Spleen (tissue), 11 donors: ENCODE measurements at regions not wholly inside any gene's neighbourhood (a gene's known extent, or its start where the extent isn't known, plus 50 kb on each side); places are given as distances from the start of the nearest gene placed in this dataset.
"Not testable (repeated sequence)": the region's sequence is repeated elsewhere in the genome, so short reads cannot be mapped to it uniquely, and the experiment has no call there.

ENCODE experiments used
- DNase-seq: peaks from one replicate; pipeline ENCODE4 v3.0.0-alpha.2; 2020
- H3K27ac ChIP-seq, 8 donors: fragments of 200-600 bp; sonication (generic) in 7 of 8; 1 replicate in 4 of 8; 2 replicates in 4 of 8; pipeline versions ENCODE4 v1.5.0 to v1.8.0; 2016 to 2021; ENCODE audit warnings: inconsistent platforms in 4 of 8, mild to moderate bottlenecking in 4 of 8, moderate library complexity in 1 of 8
- H3K27me3 ChIP-seq, 7 donors: fragments of 200-600 bp; sonication (generic) in 6 of 7; replicated peaks in 1 of 7; 1 replicate in 4 of 7; 2 replicates in 3 of 7; pipeline versions ENCODE4 v1.5.0 to v1.8.0; 2016 to 2021; ENCODE audit warnings: inconsistent platforms in 3 of 7, mild to moderate bottlenecking in 1 of 7
- H3K36me3 ChIP-seq, 6 donors: fragments of 200-600 bp; sonication (generic) in 5 of 6; 1 replicate in 4 of 6; 2 replicates in 2 of 6; pipeline versions ENCODE4 v1.5.0 to v1.8.0; 2016 to 2021; ENCODE audit warnings: inconsistent platforms in 2 of 6
- H3K4me1 ChIP-seq, 6 donors: fragments of 200-600 bp; sonication (generic) in 5 of 6; 1 replicate in 3 of 6; 2 replicates in 3 of 6; pipeline versions ENCODE4 v1.5.0 to v1.8.0; 2016 to 2021; ENCODE audit warnings: inconsistent platforms in 3 of 6
- H3K4me3 ChIP-seq, 8 donors: fragments of 200-600 bp; sonication (generic) in 7 of 8; 1 replicate in 4 of 8; 2 replicates in 4 of 8; pipeline versions ENCODE4 v1.5.0 to v1.8.0; 2016 to 2021; ENCODE audit warnings: inconsistent platforms in 4 of 8, mild to moderate bottlenecking in 4 of 8, moderate library complexity in 2 of 8
- H3K9me3 ChIP-seq, 8 donors: fragments of 200-600 bp; sonication (generic) in 7 of 8; 1 replicate in 4 of 8; 2 replicates in 4 of 8; pipeline versions ENCODE4 v1.5.0 to v1.8.0; 2016 to 2021; ENCODE audit warnings: inconsistent platforms in 4 of 8
- CTCF ChIP-seq, 11 experiments: fragments of 200-600 bp in 7 of 11; fragments of 450-650 bp in 4 of 11; sonication (generic) in 4 of 11; IDR thresholded peaks in 8 of 11; conservative IDR thresholded peaks in 3 of 11; 1 replicate in 7 of 11; 2 replicates in 4 of 11; pipeline versions ENCODE4 v1.4.0 to v1.8.0; 2016 to 2021; ENCODE audit warnings: antibody characterized with exemption in 11 of 11, inconsistent platforms in 4 of 11, mild to moderate bottlenecking in 1 of 11
- POLR2A ChIP-seq, 3 donors: fragments of 450-650 bp; IDR thresholded peaks; one replicate each; pipeline ENCODE4 v1.5.1; 2017; ENCODE audit warnings: antibody characterized with exemption in 3 of 3, mild to moderate bottlenecking in 1 of 3
- POLR2AphosphoS5 ChIP-seq, 3 donors: sonication (generic); formaldehyde crosslinking; IDR thresholded peaks; one replicate each; pipeline ENCODE4 v1.5.1; 2017; ENCODE audit warnings: antibody characterized with exemption in 3 of 3
- WGBS, 5 donors: extraction: QIAGEN DNeasy Blood & Tissue Kit in 3 of 5; methylation state at CpG; one replicate each; pipeline versions ENCODE4 v1.1.5 to v1.1.7; 2013 to 2018; 5-methylcytosine and 5-hydroxymethylcytosine counted together
- intact Hi-C: fragments of 100-400 bp; cut with DNase I; formaldehyde crosslinking; loops from one replicate; pipeline ENCODE4 v1.15.0; 2023; ENCODE audit warnings: low total_unique reads
- donor health status: healthy with polysubstance abuse.
- donor health status: DM: no; HTN: no; CAD: no; lungs with moderate emphysema.
- donor health status: DM: no; HTN: no; CAD: no.
- donor health status: Bipolar disorder and iron deficiency.
- donor health status: healthy.
- donor health status: DM: no; HTN: no; CAD: no.
- donor health status: DM: yes; HTN: yes; CAD: no.

DNA sequence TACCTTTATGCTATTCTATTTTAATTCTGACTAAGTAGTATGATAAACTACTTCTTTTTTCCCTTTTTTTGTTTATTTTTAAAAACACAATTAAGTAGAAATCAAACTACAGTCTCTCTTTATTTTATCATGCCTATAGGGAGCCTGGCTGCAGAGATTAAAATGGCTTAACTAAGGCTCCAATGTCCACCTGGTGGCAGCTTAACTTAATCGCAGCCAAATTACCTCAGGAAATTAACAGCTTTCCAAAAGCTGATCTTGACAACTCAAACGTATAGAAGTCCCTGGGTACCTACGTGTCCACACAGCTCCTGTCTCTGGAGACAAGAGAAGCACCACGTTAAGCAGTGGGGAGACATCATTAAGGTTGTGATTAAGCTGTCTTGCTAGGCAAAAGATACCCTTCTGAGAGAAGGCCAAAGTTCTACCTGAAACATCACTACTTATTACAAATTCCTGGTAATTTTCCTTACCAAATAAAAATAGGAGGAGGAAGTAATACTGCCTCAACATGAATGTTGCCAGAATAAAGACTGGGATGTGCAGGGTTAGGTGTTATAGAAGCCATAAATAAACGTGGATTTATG is 63.2 kb upstream of the SNX19 start:
- TF ChIP-seq CTCF (IDR thresholded peaks at IDR 0.05 in 8 of 11, conservative IDR thresholded peaks at IDR 0.05 in 3 of 11): no peak
- no peak for TF ChIP-seq POLR2AphosphoS5 (IDR thresholded peaks at IDR 0.05)
- TF ChIP-seq POLR2A (IDR thresholded peaks at IDR 0.05): no peak
- Histone ChIP-seq H3K27ac (no peak overlapping the region), H3K9me3 (peaks cover 0 to 32% (median 17%) of the 10 kb centered on the region in 8 donors), H3K4me3 (no peak overlapping the region), H3K4me1 (no peaks in the 10 kb centered on the region), H3K36me3 (no peaks in the 10 kb centered on the region), H3K27me3 (peaks cover 0 to 50% (median 3%) of the 10 kb centered on the region in 7 donors)
- intact Hi-C loops: no loop called here
- WGBS, 5 donors: 11 to 22% (median 13%) methylated on average over 5 of the region's 5 CpGs
- DNase-seq: no peak

DNA sequence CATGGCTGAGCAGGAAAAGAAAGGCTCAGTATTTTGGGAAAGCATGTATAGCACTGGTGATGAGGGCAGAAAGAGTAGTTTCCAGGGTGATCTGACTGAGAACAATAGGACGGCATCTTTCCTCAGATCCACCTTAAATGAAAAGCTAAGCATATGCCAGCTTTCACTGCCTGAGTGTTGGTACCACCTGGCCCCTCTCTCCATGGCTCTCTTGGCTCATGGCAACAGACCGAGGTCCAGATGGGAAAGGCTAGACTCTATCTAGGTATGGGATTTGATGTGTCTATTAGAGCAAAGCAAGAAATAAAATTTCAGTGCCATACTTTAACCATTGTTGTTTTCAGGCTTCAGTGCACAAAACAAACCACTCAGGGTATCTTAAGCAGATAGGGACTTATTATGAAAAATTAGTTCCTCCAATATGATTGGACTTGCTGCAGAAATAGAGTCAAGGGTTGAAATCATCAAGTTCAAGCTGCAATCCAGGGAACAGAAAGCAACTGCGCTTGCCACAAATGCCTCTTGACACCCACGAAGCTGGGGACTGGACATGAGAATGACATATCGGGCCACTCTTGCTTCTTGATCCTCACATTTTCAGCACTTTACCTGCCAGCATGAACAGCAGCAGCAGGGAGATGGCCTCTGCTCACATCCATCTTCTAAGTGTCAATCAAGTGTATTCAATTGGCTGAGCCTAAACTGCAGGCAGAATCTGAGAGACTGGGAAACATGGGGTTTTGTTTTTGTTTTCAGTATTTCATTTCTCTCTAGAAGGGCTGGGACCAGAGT is 64.0 kb upstream of the SNX19 start:
- Histone ChIP-seq H3K27ac (no peak overlapping the region), H3K4me1 (no peaks in the 10 kb centered on the region), H3K4me3 (no peak overlapping the region), H3K27me3 (peaks cover 0 to 50% (median 3%) of the 10 kb centered on the region in 7 donors), H3K36me3 (no peaks in the 10 kb centered on the region), H3K9me3 (peaks cover 0 to 32% (median 18%) of the 10 kb centered on the region in 8 donors)
- intact Hi-C loops: no loop called here
- TF ChIP-seq POLR2AphosphoS5 (IDR thresholded peaks at IDR 0.05): no peak
- TF ChIP-seq CTCF (IDR thresholded peaks at IDR 0.05 in 8 of 11, conservative IDR thresholded peaks at IDR 0.05 in 3 of 11): no peak
- no peak for TF ChIP-seq POLR2A (IDR thresholded peaks at IDR 0.05)
- 70 to 85% (median 79%) methylated on average over 5 of the region's 5 CpGs for WGBS, 5 donors
- DNase-seq: no peak

DNA sequence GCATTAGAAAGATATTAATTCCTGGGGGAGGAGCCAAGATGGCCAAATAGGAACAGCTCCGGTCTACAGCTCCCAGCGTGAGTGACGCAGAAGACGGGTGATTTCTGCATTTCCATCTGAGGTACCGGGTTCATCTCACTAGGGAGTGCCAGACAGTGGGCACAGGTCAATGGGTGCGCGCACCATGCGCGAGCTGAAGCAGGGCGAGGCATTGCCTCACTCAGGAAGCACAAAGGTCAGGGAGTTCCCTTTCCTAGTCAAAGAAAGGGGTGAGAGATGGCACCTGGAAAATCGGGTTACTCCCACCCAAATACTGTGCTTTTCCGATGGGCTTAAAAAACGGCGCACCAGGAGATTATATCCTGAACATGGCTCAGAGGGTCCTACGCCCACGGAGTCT is 68.0 kb upstream of the SNX19 start:
- Histone ChIP-seq H3K27me3 (peaks cover 0 to 15% (median 0%) of the 10 kb centered on the region in 7 donors), H3K9me3 (peaks cover 0 to 15% (median 0%) of the 10 kb centered on the region in 8 donors)
- DNase-seq, H3K4me3 ChIP-seq, intact Hi-C loops, H3K36me3 ChIP-seq, H3K4me1 ChIP-seq, H3K27ac ChIP-seq: not testable (repeated sequence)
- WGBS, 5 donors: 91 to 97% (median 92%) methylated on average over 16 of the region's 16 CpGs

GRCh38 chr11:130992788-130993187 is 76.5 kb upstream of the SNX19 start:
- Histone ChIP-seq H3K36me3 (no peaks in the 10 kb centered on the region), H3K27me3 (no peaks in the 10 kb centered on the region), H3K27ac (no peak overlapping the region), H3K4me3 (no peak overlapping the region), H3K9me3 (peaks cover 0 to 2% (median 0%) of the 10 kb centered on the region in 8 donors), H3K4me1 (no peaks in the 10 kb centered on the region)
- 85 to 91% (median 89%) methylated on average over 7 of the region's 7 CpGs for WGBS, 5 donors
- DNase-seq: no peak
- TF ChIP-seq POLR2AphosphoS5 (IDR thresholded peaks at IDR 0.05): no peak
- TF ChIP-seq CTCF (IDR thresholded peaks at IDR 0.05 in 8 of 11, conservative IDR thresholded peaks at IDR 0.05 in 3 of 11): no peak
- no peak for TF ChIP-seq POLR2A (IDR thresholded peaks at IDR 0.05)
- intact Hi-C loops: no loop called here
